Activated T-cell treated with anti-CD3 and anti-CD28 coated beads, Interleukin-2, amount 50 U/mL, for 72 hours (primary cell): ENCODE measurements at regions not wholly inside any gene's neighbourhood (a gene's known extent, or its start where the extent isn't known, plus 50 kb on each side); places are given as distances from the start of the nearest gene placed in this dataset.

ENCODE experiments used
- ATAC-seq, 2 donors: fragments of 150-1000 bp; cut with Tn5 transposase; replicated peaks in 1 of 2; 2 replicates each; pipeline ENCODE4 v1.10.0; 2021; ENCODE audit warnings: moderate library complexity in 2 of 2, mild to moderate bottlenecking in 1 of 2
- DNase-seq, 2 donors: peaks; one replicate each; pipeline ENCODE4 v3.0.0; 2021 to 2022; ENCODE audit warnings: mixed read lengths in 1 of 2
- H3K27ac Mint-ChIP-seq: one replicate; pipeline ENCODE4 v1.8.0; 2022; ENCODE audit warnings: mild to moderate bottlenecking, moderate library complexity, mixed read lengths
- H3K27me3 Mint-ChIP-seq: one replicate; pipeline ENCODE4 v1.8.0; 2022; ENCODE audit warnings: low read depth, mixed read lengths
- H3K36me3 Mint-ChIP-seq, 2 donors: one replicate each; pipeline ENCODE4 v1.8.0; 2022; ENCODE audit warnings: mixed read lengths in 2 of 2, mild to moderate bottlenecking in 1 of 2; ENCODE audit not compliant: insufficient read depth in 2 of 2
- H3K4me1 Mint-ChIP-seq: one replicate; pipeline ENCODE4 v1.8.0; 2022; ENCODE audit warnings: low read depth, mixed read lengths
- H3K4me3 Mint-ChIP-seq, 2 donors: one replicate each; pipeline ENCODE4 v1.8.0; 2022; ENCODE audit warnings: mild to moderate bottlenecking in 2 of 2, mixed read lengths in 2 of 2, moderate library complexity in 2 of 2
- H3K9me3 Mint-ChIP-seq, 2 donors: one replicate each; pipeline ENCODE4 v1.8.0; 2022; ENCODE audit warnings: mixed read lengths in 2 of 2

- Mint-ChIP-seq H3K27me3 (no peaks in the 10 kb centered on the region), H3K27ac (no peak overlapping the region), H3K9me3 (peaks cover 8 to 14% of the 10 kb centered on the region in 2 donors), H3K36me3 (peaks cover 5 to 11% of the 10 kb centered on the region in 2 donors), H3K4me3 (no peak overlapping the region), H3K4me1 (no peaks in the 10 kb centered on the region)
- ATAC-seq (no peak), DNase-seq (no peak)
These were observed 699.0 kb downstream of the FGF9 start for GRCh38 chr13:22369840-22370239.

DNA sequence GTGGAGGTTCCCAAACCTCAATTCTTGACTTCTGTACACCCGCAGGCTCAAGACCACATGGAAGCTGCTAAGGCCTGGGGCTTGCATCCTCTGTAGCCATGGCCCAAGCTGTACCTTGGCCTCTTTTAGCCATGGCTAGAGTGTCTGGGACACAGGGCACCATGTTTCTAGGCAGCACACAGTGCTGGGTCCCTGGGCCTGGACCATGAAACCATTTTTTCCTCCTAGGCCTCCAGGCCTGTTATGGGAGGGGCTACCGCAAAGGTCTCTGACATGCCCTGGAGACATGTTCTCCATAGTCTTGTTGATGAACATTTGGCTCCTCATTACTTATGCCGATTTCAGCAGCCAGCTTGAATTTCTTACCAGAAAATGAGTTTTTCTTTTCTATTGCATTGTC lies 701.4 kb downstream of the FGF9 start:
- no peak overlapping the region for H3K27ac Mint-ChIP-seq
- DNase-seq (peak in 1 of 2 donors; percentile 1), ATAC-seq (no peak)
- peaks cover 8 to 14% of the 10 kb centered on the region in 2 donors for H3K9me3 Mint-ChIP-seq
- H3K4me1 Mint-ChIP-seq = no peaks in the 10 kb centered on the region
- no peaks in the 10 kb centered on the region for H3K27me3 Mint-ChIP-seq
- H3K36me3 Mint-ChIP-seq = peaks cover 5 to 11% of the 10 kb centered on the region in 2 donors
- no peak overlapping the region for H3K4me3 Mint-ChIP-seq

GRCh38 chr13:22375151-22375550 lies 704.3 kb downstream of the FGF9 start:
- Mint-ChIP-seq H3K4me3 (no peak overlapping the region), H3K27me3 (no peaks in the 10 kb centered on the region)

DNA sequence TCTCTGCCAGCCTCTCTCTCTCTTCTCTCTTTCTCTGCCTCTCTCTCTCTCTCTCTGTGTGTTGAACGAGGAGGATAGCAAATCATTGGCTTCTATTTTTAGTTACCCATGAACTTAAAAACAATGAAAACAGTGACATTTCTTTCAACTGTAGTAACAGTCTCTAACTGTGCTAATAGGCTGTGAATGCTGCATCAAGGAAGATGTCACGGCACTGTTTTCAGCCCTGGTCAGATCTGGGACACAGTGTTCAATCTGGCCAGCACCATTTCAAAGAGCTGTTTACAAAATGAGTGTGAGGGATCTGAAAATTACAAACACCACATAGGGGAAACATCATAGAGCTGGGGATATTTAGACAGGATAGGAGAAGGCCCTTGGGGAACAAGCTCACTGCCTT lies 717.0 kb downstream of the FGF9 start:
- Mint-ChIP-seq H3K4me1 (no peaks in the 10 kb centered on the region), H3K27ac (no peak overlapping the region), H3K27me3 (no peaks in the 10 kb centered on the region), H3K4me3 (no peak overlapping the region), H3K36me3 (peaks cover 0 to 2% of the 10 kb centered on the region in 2 donors), H3K9me3 (peaks cover 2 to 3% of the 10 kb centered on the region in 2 donors)
- ATAC-seq (no peak), DNase-seq (no peak)

More at GRCh38 chr13:22375151-22375550, 704.3 kb downstream of the FGF9 start:
- Mint-ChIP-seq H3K36me3 (peaks cover 6 to 13% of the 10 kb centered on the region in 2 donors), H3K9me3 (peaks cover 10 to 20% of the 10 kb centered on the region in 2 donors), H3K27ac (no peak overlapping the region), H3K4me1 (no peaks in the 10 kb centered on the region)
- no peak for ATAC-seq
- no peak for DNase-seq

DNA sequence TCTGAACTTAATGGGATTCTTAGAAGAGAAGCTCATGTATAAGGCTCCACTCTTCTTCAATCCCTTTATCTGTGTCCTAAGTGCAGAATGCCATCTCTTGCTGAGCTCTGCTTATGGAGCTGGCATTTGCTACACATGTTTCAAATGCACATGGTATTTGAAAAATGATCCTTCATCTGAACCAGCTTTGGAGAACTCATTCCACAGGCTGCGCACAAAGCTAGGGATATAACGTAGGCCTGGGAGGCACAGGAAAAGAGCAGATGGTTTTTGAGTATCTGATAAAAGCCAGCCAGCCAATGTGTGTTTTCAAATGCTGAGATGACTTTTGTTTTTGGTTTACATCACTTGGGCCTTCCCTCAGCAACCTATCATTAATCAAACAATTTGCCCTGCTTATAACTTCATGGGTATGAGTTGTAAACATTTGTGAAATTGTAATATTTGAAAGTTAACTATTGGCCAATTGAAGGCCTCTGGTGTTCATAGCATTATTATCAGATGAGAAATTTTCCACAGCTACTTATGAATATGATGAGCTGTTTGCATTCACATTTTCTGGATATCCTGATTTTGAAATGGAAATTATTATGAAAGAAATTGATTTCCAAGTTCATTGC lies 729.0 kb downstream of the FGF9 start:
- no peak overlapping the region for H3K27ac Mint-ChIP-seq
- no peak overlapping the region for H3K4me3 Mint-ChIP-seq
- ATAC-seq (no peak), DNase-seq (no peak)
- peaks cover 0 to 3% of the 10 kb centered on the region in 2 donors for H3K9me3 Mint-ChIP-seq
- H3K36me3 Mint-ChIP-seq = no peaks in the 10 kb centered on the region
- H3K27me3 Mint-ChIP-seq = no peaks in the 10 kb centered on the region
- no peaks in the 10 kb centered on the region for H3K4me1 Mint-ChIP-seq

DNA sequence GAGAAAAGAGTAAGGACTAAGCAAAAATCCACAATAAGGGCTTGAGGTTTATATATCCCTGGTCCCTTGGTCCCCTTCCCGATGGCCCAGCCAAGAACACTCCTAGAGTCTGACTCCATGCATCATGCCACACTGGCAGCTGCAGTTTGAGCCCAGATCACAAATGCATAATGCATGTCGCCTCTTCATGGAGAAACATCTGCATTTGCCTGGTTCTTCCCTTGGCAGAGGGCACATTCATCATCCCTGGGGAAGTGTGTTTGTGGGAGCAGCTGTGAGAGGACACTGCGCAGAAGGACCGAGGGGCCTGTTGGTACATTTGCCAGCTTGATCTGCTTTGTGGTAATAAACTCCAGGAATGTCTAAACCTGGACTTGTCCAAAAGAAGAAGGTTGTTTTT lies 731.8 kb downstream of the FGF9 start:
- Mint-ChIP-seq H3K9me3 (peaks cover 0 to 3% of the 10 kb centered on the region in 2 donors), H3K36me3 (no peaks in the 10 kb centered on the region), H3K4me1 (no peaks in the 10 kb centered on the region), H3K27me3 (no peaks in the 10 kb centered on the region), H3K4me3 (no peak overlapping the region), H3K27ac (no peak overlapping the region)
- no peak for ATAC-seq
- no peak for DNase-seq

DNA sequence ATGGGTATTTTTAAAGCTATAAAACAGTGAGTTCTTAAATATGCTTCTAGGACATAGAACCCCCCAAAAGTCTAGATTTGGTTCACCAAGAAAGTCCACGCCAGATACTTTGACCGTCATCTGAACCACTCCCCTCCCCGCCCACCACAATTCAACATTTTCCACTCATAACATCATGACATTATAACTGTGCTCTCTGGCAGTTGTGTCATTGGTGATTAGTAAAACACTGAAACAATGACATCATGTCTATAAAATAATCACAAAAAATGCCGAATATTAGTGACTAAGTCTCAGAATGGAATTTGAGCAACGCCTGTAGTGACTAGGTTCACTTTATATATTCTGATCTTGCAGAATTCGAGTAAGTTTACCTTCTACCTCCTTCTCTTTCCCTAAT lies 732.3 kb downstream of the FGF9 start:
- no peak overlapping the region for H3K4me3 Mint-ChIP-seq
- no peaks in the 10 kb centered on the region for H3K27me3 Mint-ChIP-seq
- DNase-seq = no peak
- no peaks in the 10 kb centered on the region for H3K4me1 Mint-ChIP-seq
- no peak for ATAC-seq
- no peak overlapping the region for H3K27ac Mint-ChIP-seq
- H3K9me3 Mint-ChIP-seq = peaks cover 0 to 3% of the 10 kb centered on the region in 2 donors
- H3K36me3 Mint-ChIP-seq = no peaks in the 10 kb centered on the region

GRCh38 chr13:22405891-22406290 lies 735.0 kb downstream of the FGF9 start:
- H3K27me3 Mint-ChIP-seq = no peaks in the 10 kb centered on the region
- ATAC-seq = no peak

GRCh38 chr13:22412452-22412851 lies 741.6 kb downstream of the FGF9 start:
- no peak overlapping the region for H3K4me3 Mint-ChIP-seq
- H3K27me3 Mint-ChIP-seq = peaks cover 6% of the 10 kb centered on the region
- H3K9me3 Mint-ChIP-seq = peaks cover 10 to 11% of the 10 kb centered on the region in 2 donors
- H3K36me3 Mint-ChIP-seq = peaks cover 4 to 12% of the 10 kb centered on the region in 2 donors
- peak overlapping the region; percentile 9 for H3K27ac Mint-ChIP-seq
- no peak for ATAC-seq
- no peaks in the 10 kb centered on the region for H3K4me1 Mint-ChIP-seq
- DNase-seq = no peak

More at GRCh38 chr13:22405891-22406290, 735.0 kb downstream of the FGF9 start:
- H3K4me3 Mint-ChIP-seq = no peak overlapping the region
- no peak for DNase-seq
- peaks cover 2 to 7% of the 10 kb centered on the region in 2 donors for H3K9me3 Mint-ChIP-seq
- no peaks in the 10 kb centered on the region for H3K4me1 Mint-ChIP-seq
- peaks cover 0 to 2% of the 10 kb centered on the region in 2 donors for H3K36me3 Mint-ChIP-seq
- no peak overlapping the region for H3K27ac Mint-ChIP-seq

GRCh38 chr13:22422023-22422422 lies 751.1 kb downstream of the FGF9 start:
- Mint-ChIP-seq H3K4me3 (no peak overlapping the region), H3K27ac (no peak overlapping the region), H3K27me3 (peaks cover 6% of the 10 kb centered on the region), H3K4me1 (no peaks in the 10 kb centered on the region), H3K9me3 (peaks cover 0 to 11% of the 10 kb centered on the region in 2 donors), H3K36me3 (no peaks in the 10 kb centered on the region)
- DNase-seq (no peak), ATAC-seq (no peak)

DNA sequence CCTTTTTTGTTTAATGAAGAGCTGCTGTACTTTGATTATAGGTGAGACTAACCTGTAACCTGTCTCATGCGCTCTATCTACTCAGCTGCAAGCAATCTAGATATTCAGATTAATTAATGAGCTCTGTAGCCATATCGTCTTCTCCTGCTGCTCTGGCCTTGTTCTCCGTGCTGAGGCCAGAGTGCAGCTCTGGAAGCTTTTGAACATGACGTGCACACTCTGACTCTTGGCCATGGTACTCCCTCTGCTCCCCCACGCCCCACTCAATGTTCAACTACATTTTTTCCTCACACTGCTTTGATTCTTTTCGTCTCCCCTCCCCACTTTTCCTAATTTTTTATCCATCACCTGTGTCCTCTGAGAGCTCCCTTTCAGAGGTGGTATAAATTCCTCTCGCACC lies 751.8 kb downstream of the FGF9 start:
- ATAC-seq = no peak
- DNase-seq = no peak
- Mint-ChIP-seq H3K4me1 (no peaks in the 10 kb centered on the region), H3K9me3 (peaks cover 0 to 12% of the 10 kb centered on the region in 2 donors), H3K27me3 (peaks cover 6% of the 10 kb centered on the region), H3K27ac (no peak overlapping the region), H3K36me3 (no peaks in the 10 kb centered on the region), H3K4me3 (no peak overlapping the region)

GRCh38 chr13:22423261-22423660 lies 752.4 kb downstream of the FGF9 start:
- H3K27me3 Mint-ChIP-seq = peaks cover 6% of the 10 kb centered on the region
- H3K36me3 Mint-ChIP-seq = no peaks in the 10 kb centered on the region
- H3K4me3 Mint-ChIP-seq = no peak overlapping the region
- no peak for DNase-seq
- peaks cover 0 to 10% of the 10 kb centered on the region in 2 donors for H3K9me3 Mint-ChIP-seq
- no peaks in the 10 kb centered on the region for H3K4me1 Mint-ChIP-seq
- ATAC-seq = no peak
- H3K27ac Mint-ChIP-seq = no peak overlapping the region

GRCh38 chr13:22425087-22425486 lies 754.2 kb downstream of the FGF9 start:
- H3K4me1 Mint-ChIP-seq = no peaks in the 10 kb centered on the region
- DNase-seq = no peak
- ATAC-seq = no peak
- H3K4me3 Mint-ChIP-seq = no peak overlapping the region
- no peaks in the 10 kb centered on the region for H3K36me3 Mint-ChIP-seq
- H3K27me3 Mint-ChIP-seq = no peaks in the 10 kb centered on the region
- peaks cover 2% of the 10 kb centered on the region in 2 donors for H3K9me3 Mint-ChIP-seq
- H3K27ac Mint-ChIP-seq = no peak overlapping the region

- H3K27me3 Mint-ChIP-seq = no peaks in the 10 kb centered on the region
- H3K36me3 Mint-ChIP-seq = no peaks in the 10 kb centered on the region
- H3K4me1 Mint-ChIP-seq = no peaks in the 10 kb centered on the region
- DNase-seq = no peak
- H3K9me3 Mint-ChIP-seq = peaks cover 1 to 2% of the 10 kb centered on the region in 2 donors
- no peak for ATAC-seq
- H3K27ac Mint-ChIP-seq = no peak overlapping the region
- no peak overlapping the region for H3K4me3 Mint-ChIP-seq
These were observed 753.7 kb upstream of the SGCG start for GRCh38 chr13:22427066-22427465.
